ENCODE measurements at regions not wholly inside any gene's neighbourhood (a gene's known extent, or its start where the extent isn't known, plus 50 kb on each side); places are given as distances from the start of the nearest gene placed in this dataset.

- no peak for TF ChIP-seq POLR2A (IDR thresholded peaks at IDR 0.05)
- no peak for TF ChIP-seq CTCF (IDR thresholded peaks at IDR 0.05)
- no peak for TF ChIP-seq EP300 (IDR thresholded peaks at IDR 0.05)
- no peak for TF ChIP-seq POLR2AphosphoS5 (IDR thresholded peaks at IDR 0.05)
Observed at GRCh38 chrX:40149286-40150175, 51.8 kb upstream of the BCOR start.

All from suprapubic skin (tissue), 4 donors.